ENCODE measurements at regions not wholly inside any gene's neighbourhood (a gene's known extent, or its start where the extent isn't known, plus 50 kb on each side); places are given as distances from the start of the nearest gene placed in this dataset.
A peak's percentile ranks its signal among the peaks of the same experiment; 100 is the strongest.

GRCh38 chr6:68126089-68126749, 508.9 kb upstream of the ADGRB3 start:
- ChIA-PET CTCF (ENCODE audit: low intra/inter-chr PET ratio) (no interaction called here), POLR2A (interaction anchor here (0.9 to 2.5 kb wide), 2 partner anchors 237 to 249 kb away, joined by 3 to 6 read pairs; no protein-coding TSS in a partner anchor)
- Histone ChIP-seq H3K9me1 (ENCODE audit: control insufficient read depth, insufficient read depth, low read length) (no peaks in the 10 kb centered on the region), H3K4me2 (ENCODE audit: insufficient read depth, low read length) (no peak overlapping the region), H3K4me1 (replicated peaks in 1 of 2; ENCODE audit: control insufficient read depth in 2 of 2, insufficient read depth in 2 of 2, low read length in 2 of 2) (no peaks in the 10 kb centered on the region), H4K20me1 (replicated peaks; ENCODE audit: control insufficient read depth, insufficient read depth, low read length) (no peaks in the 10 kb centered on the region), H3K36me3 (ENCODE audit: control insufficient read depth, insufficient read depth, low read length) (no peaks in the 10 kb centered on the region), H3K27me3 (ENCODE audit: control insufficient read depth in 2 of 2, insufficient read depth in 2 of 2, low read length in 2 of 2) (no peaks in the 10 kb centered on the region), H3K9ac (ENCODE audit: insufficient read depth in 1 of 2, low read depth in 2 of 2, low read length in 2 of 2) (no peak overlapping the region), H3K9me3 (replicated peaks; ENCODE audit: control insufficient read depth, insufficient read depth, low read depth, low read length) (peaks cover 12% of the 10 kb centered on the region), H3K27ac (ENCODE audit: extremely low read depth, low read depth, low read length) (no peak overlapping the region), H3K79me2 (ENCODE audit: control insufficient read depth, insufficient read depth, low read length) (no peaks in the 10 kb centered on the region), H2AFZ (ENCODE audit: low read depth, low read length) (peak overlapping the region; percentile 17; the same call in 1 of the 2 replicates), H3K4me3 (no peak overlapping the region)
- no peak for DNase-seq (ENCODE audit: extremely low read depth in 1 of 4, low spot score in 3 of 4)
- in situ Hi-C loops (cut with MboI): no loop called here
- BruUV-seq (replicated peaks): no TSS peak
- intact Hi-C loops (cut with micrococcal nuclease): no loop called here
- no peak for FAIRE-seq
- ATAC-seq: peak; percentile 72
- TF ChIP-seq MNT (conservative IDR thresholded peaks at IDR 0.05): no peak
- no peak for TF ChIP-seq RFX7 (CRISPR knock-in tag; IDR thresholded peaks at IDR 0.05)
- TF ChIP-seq KDM5B (IDR thresholded peaks at IDR 0.05; ENCODE audit: insufficient replicate concordance, low read depth, low read length): no peak
- no peak for TF ChIP-seq SIX5 (IDR thresholded peaks at IDR 0.05; ENCODE audit: borderline replicate concordance in 1 of 2, insufficient read depth in 1 of 2, low read depth in 1 of 2, low read length in 2 of 2)
- no peak for TF ChIP-seq ZNF354B (CRISPR knock-in tag; IDR thresholded peaks at IDR 0.05)
- no peak for TF ChIP-seq MTA1 (IDR thresholded peaks at IDR 0.05; ENCODE audit: borderline replicate concordance)
- TF ChIP-seq TCF7L2 (IDR thresholded peaks at IDR 0.05; ENCODE audit: low read depth, low read length): no peak
- TF ChIP-seq BDP1 (IDR thresholded peaks at IDR 0.05; ENCODE audit: insufficient read depth, insufficient read length): no peak
- TF ChIP-seq CSDE1 (IDR thresholded peaks at IDR 0.05): no peak
- no peak for TF ChIP-seq HCFC1 (IDR thresholded peaks at IDR 0.05; ENCODE audit: low read depth, low read length)
- no peak for TF ChIP-seq GTF2B (IDR thresholded peaks at IDR 0.05; ENCODE audit: extremely low read depth, insufficient read length)
- no peak for TF ChIP-seq ZNF699 (CRISPR knock-in tag; IDR thresholded peaks at IDR 0.05; ENCODE audit: insufficient replicate concordance)
- TF ChIP-seq ZFP91 (CRISPR knock-in tag; IDR thresholded peaks at IDR 0.05): no peak
- no peak for TF ChIP-seq HOXB6 (CRISPR knock-in tag; IDR thresholded peaks at IDR 0.05; ENCODE audit: borderline replicate concordance)
- no peak for TF ChIP-seq NFATC3 (IDR thresholded peaks at IDR 0.05)
- WGBS (ENCODE audit: insufficient coverage, low coverage, missing lambda C conversion rate): 97% methylated on average over 2 of the region's 2 CpGs

All from K562 (cell line).